WTC11 (cell line): ENCODE measurements at regions not wholly inside any gene's neighbourhood (a gene's known extent, or its start where the extent isn't known, plus 50 kb on each side); places are given as distances from the start of the nearest gene placed in this dataset.

Source experiments
- ATAC-seq: fragments of 200-7000 bp; cut with Tn5 transposase; 2 replicates; pipeline ENCODE4 v1.10.0; 2021; ENCODE audit warnings: mild to moderate bottlenecking, moderate library complexity
- CTCF ChIA-PET: fragments of 300-600 bp; sonication (Branson Sonifier 250); formaldehyde crosslinking; loops from one replicate; lab custom pipeline; 2021; ENCODE audit warnings: antibody characterized with exemption; lab: Charles Lee
- POLR2A ChIA-PET: fragments of 350-600 bp; sonication (Branson Sonifier 250); formaldehyde crosslinking; loops from one replicate; lab custom pipeline; 2021; ENCODE audit warnings: antibody characterized with exemption; lab: Charles Lee
- DNase-seq: peaks from one replicate; pipeline ENCODE4 v3.0.0; 2021; ENCODE audit warnings: low spot score
- H3K27ac Mint-ChIP-seq: 2 replicates; pipeline ENCODE4 v1.8.0; 2021; ENCODE audit warnings: mixed read lengths
- H3K27me3 Mint-ChIP-seq: 2 replicates; pipeline ENCODE4 v1.8.0; 2021; ENCODE audit warnings: low read depth, mild to moderate bottlenecking, moderate library complexity, mixed read lengths
- H3K36me3 Mint-ChIP-seq: 2 replicates; pipeline ENCODE4 v1.8.0; 2021; ENCODE audit warnings: mixed read lengths
- H3K4me1 Mint-ChIP-seq: 2 replicates; pipeline ENCODE4 v1.8.0; 2022; ENCODE audit warnings: mixed read lengths
- H3K4me3 Mint-ChIP-seq: 2 replicates; pipeline ENCODE4 v1.8.0; 2021; ENCODE audit warnings: mild to moderate bottlenecking, moderate library complexity, mixed read lengths
- H3K9me3 Mint-ChIP-seq: 2 replicates; pipeline ENCODE4 v1.8.0; 2021; ENCODE audit warnings: mixed read lengths
- AFF4 ChIP-seq: sonication (generic); formaldehyde crosslinking; IDR thresholded peaks from 2 replicates; pipeline ENCODE4 v1.8.1; 2023; ENCODE audit warnings: mild to moderate bottlenecking, missing genetic modification reagents, borderline replicate concordance
- ARID4B ChIP-seq: sonication (generic); formaldehyde crosslinking; IDR thresholded peaks from 2 replicates; pipeline ENCODE4 v1.8.0; 2023; ENCODE audit warnings: missing genetic modification reagents, mild to moderate bottlenecking, borderline replicate concordance
- CREM ChIP-seq: sonication (generic); formaldehyde crosslinking; IDR thresholded peaks from 2 replicates; pipeline ENCODE4 v1.8.1; 2022; ENCODE audit warnings: mild to moderate bottlenecking, missing genetic modification reagents, moderate library complexity
- E2F1 ChIP-seq: sonication (generic); formaldehyde crosslinking; IDR thresholded peaks from 2 replicates; pipeline ENCODE4 v1.8.0; 2022; ENCODE audit warnings: mild to moderate bottlenecking, missing genetic modification reagents
- ERG ChIP-seq: fragments of 250-450 bp; sonication (Bioruptor Pico); IDR thresholded peaks from 2 replicates; pipeline ENCODE4 v1.8.0; 2021; ENCODE audit warnings: mild to moderate bottlenecking
- FOXP4 ChIP-seq: sonication (generic); formaldehyde crosslinking; IDR thresholded peaks from 2 replicates; pipeline ENCODE4 v1.8.0; 2022; ENCODE audit warnings: mild to moderate bottlenecking, missing genetic modification reagents
- MAX ChIP-seq: sonication (generic); formaldehyde crosslinking; IDR thresholded peaks from 2 replicates; pipeline ENCODE4 v1.8.0; 2022; ENCODE audit warnings: mild to moderate bottlenecking, missing genetic modification reagents
- MLX ChIP-seq: sonication (generic); formaldehyde crosslinking; IDR thresholded peaks from 2 replicates; pipeline ENCODE4 v1.8.1; 2023; ENCODE audit warnings: mild to moderate bottlenecking, missing genetic modification reagents, moderate library complexity
- NFYB ChIP-seq: sonication (generic); formaldehyde crosslinking; conservative IDR thresholded peaks from 2 replicates; pipeline ENCODE4 v1.8.0; 2022; ENCODE audit warnings: low read depth, missing genetic modification reagents
- PRRX2 ChIP-seq: fragments of 250-450 bp; sonication (Bioruptor Pico); IDR thresholded peaks from 2 replicates; pipeline ENCODE4 v1.8.0; 2021; ENCODE audit warnings: mild to moderate bottlenecking
- STAT6 ChIP-seq: sonication (generic); formaldehyde crosslinking; conservative IDR thresholded peaks from 2 replicates; pipeline ENCODE4 v1.8.1; 2023; ENCODE audit warnings: mild to moderate bottlenecking, low read depth, missing genetic modification reagents, moderate library complexity
- ZNF121 ChIP-seq: sonication (generic); formaldehyde crosslinking; IDR thresholded peaks from 2 replicates; pipeline ENCODE4 v1.8.0; 2023; ENCODE audit warnings: missing genetic modification reagents
- ZNF138 ChIP-seq: sonication (generic); formaldehyde crosslinking; conservative IDR thresholded peaks from 2 replicates; pipeline ENCODE4 v1.8.1; 2022; ENCODE audit warnings: mild to moderate bottlenecking, moderate library complexity, missing genetic modification reagents
- ZSCAN18 ChIP-seq: fragments of 250-450 bp; sonication (Bioruptor Pico); IDR thresholded peaks from 2 replicates; pipeline ENCODE4 v2.1.2; 2022; ENCODE audit warnings: mild to moderate bottlenecking, moderate library complexity

- Mint-ChIP-seq H3K4me1 (peaks cover 6% of the 10 kb centered on the region), H3K9me3 (peaks cover 30% of the 10 kb centered on the region), H3K4me3 (no peak overlapping the region), H3K27me3 (no peaks in the 10 kb centered on the region; the same call in none of the 2 replicates), H3K36me3 (peaks cover 6% of the 10 kb centered on the region; the same call in 1 of the 2 replicates), H3K27ac (no peak overlapping the region)
- ATAC-seq = no peak
- POLR2A ChIA-PET = no interaction called here
- CTCF ChIA-PET = no interaction called here
- no peak for DNase-seq
- no peak for TF ChIP-seq ZNF121 (CRISPR knock-in tag)
- TF ChIP-seq ERG (CRISPR knock-in tag) = no peak
- TF ChIP-seq ZNF138 (CRISPR knock-in tag) = no peak
- TF ChIP-seq MAX = no peak
- no peak for TF ChIP-seq ZSCAN18 (CRISPR knock-in tag)
- TF ChIP-seq, all 79 proteins: peak for 0
Observed at GRCh38 chr2:116988303-116988702, 826.2 kb upstream of the DDX18 start.

- ATAC-seq = no peak
- Mint-ChIP-seq H3K9me3 (no peaks in the 10 kb centered on the region), H3K27me3 (no peaks in the 10 kb centered on the region), H3K27ac (no peak overlapping the region), H3K4me3 (no peak overlapping the region), H3K4me1 (no peaks in the 10 kb centered on the region), H3K36me3 (no peaks in the 10 kb centered on the region)
- CTCF ChIA-PET = no interaction called here
- POLR2A ChIA-PET = no interaction called here
- DNase-seq = no peak
- TF ChIP-seq NFYB (CRISPR knock-in tag) (no peak), E2F1 (CRISPR knock-in tag) (no peak), PRRX2 (no peak), ARID4B (CRISPR knock-in tag) (no peak), MLX (CRISPR knock-in tag) (no peak), FOXP4 (CRISPR knock-in tag) (no peak), CREM (CRISPR knock-in tag) (no peak), STAT6 (CRISPR knock-in tag) (no peak), AFF4 (CRISPR knock-in tag) (no peak)
Observed at GRCh38 chr2:117019357-117019756, 795.1 kb upstream of the DDX18 start.
